Fibroblast of peridontal ligament (primary cell): ENCODE measurements at regions not wholly inside any gene's neighbourhood (a gene's known extent, or its start where the extent isn't known, plus 50 kb on each side); places are given as distances from the start of the nearest gene placed in this dataset.

Experiments used
- DNase-seq: peaks from one replicate; pipeline ENCODE4 v3.0.0-alpha.2; 2010; ENCODE audit errors: extremely low read depth

GRCh38 chr6:62670490-62671223 is 384.6 kb upstream of the KHDRBS2 start:
- DNase-seq, result no peak

- DNase-seq, result no peak
Observed at GRCh38 chr6:62669831-62670230, 383.8 kb upstream of the KHDRBS2 start.

DNA sequence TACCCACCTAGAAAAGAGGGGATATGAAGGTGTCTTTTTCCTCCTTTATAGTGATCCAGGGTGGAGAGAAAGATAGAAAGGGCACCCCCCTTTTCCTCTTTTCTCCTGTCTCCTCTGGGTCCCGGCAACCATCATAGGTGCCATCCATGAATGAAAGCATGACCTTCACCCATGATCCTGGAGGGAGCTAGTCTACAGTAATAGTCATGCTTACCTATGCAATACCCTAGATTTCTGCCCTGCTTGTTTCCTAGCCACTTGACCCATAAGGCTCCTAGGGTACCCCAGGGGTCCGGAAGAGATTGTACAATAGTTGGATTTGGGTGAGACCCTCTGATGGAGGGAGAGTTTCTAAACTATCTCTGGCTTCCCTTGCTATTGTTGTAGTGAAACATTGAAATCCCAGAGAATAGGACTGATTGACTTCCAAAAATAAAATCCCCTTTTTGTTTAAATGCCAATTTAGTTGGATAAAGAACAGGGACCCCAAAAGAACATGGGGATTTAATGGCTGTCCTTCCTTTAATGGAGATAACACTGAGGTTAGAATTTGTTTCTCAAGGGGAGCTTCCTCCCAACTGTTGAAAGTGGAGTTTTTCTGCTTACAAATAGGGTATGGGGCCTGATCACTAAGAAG is 366.8 kb upstream of the KHDRBS2 start:
- DNase-seq, result peak; percentile 9

GRCh38 chr6:62645274-62645673 is 359.2 kb upstream of the KHDRBS2 start:
- DNase-seq, result no peak

DNA sequence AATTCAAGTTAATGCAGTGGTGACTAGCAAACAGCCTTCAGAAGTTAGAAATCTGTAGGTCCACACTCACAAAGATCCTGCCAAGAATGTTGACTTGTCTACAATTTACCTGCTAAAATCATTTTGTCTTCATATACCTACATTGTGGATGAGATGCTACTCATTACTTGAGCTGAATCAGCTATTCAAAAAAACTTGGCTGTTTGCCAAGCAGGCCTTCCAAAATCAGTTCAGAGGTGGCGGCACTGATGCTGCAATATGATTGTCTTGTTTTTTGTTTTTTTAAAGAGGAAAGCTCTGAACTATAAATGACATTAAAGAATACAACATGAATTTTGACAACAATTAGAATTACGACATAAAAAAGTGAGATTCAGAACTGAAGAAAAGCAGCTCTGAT is 354.7 kb upstream of the KHDRBS2 start:
- no peak for DNase-seq

- DNase-seq, result no peak
Observed at GRCh38 chr6:62626661-62627060, 340.6 kb upstream of the KHDRBS2 start.

DNA sequence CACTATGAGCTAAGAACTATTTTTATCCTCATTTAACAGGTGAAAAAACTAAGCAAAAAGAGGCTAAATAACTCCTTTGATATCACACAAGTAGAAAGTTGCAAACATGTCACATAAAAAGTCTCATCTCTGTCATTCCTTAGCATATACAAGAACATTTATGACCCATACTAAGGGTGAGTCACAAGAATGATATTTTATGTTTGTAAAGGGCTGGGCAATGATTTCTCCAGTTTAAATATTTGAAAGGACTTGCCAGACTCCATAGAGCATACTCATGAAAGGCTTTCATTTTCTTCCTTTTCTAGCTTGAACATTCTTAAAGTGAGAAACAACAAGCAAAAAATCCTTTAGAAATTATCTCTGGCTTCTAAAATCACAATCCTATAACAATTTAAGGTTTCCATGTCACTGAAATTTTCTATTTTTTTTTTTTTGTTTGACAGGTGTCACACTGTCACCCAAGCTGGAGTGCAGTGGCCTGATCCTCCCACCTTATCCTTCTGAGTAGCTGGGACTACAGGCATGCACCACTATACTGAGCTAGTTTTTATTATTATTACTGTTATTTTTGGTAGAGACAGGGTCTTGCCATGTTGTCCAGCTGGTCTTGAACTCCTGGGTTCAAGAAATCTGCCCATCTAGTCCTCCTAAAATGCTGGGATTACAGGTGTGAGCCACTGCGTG is 338.0 kb upstream of the KHDRBS2 start:
- DNase-seq, result no peak

DNA sequence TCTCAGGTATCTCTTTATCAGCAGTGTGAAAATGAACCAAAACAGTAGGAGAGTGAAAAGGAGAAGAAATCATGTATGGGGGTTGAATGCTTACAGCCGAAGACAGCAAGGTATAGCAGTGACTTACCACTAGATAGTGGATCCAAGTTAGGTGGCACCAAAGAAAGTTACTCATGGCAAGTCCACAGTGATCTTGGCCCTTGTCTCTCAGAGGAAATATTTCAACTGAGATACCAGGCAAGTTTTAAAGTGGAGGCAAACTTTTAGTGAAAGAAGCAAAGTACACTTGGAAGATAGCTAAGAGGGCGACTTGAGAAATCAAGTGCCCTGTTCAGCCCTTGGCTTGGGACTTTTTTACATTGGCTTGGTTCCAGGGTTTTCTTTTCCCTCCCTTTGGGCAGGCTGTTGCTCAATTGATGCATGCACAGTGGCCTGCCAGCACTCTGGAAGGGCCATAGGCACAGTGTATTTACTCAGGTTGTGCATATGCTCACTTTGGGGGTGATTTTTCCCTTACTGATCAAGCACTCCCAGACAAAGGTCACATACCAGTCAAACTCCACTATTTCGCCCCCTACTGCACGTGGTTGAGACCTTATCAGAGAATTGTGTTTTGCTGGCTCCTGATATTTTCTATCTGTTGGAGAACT is 329.5 kb upstream of the KHDRBS2 start:
- no peak for DNase-seq

DNA sequence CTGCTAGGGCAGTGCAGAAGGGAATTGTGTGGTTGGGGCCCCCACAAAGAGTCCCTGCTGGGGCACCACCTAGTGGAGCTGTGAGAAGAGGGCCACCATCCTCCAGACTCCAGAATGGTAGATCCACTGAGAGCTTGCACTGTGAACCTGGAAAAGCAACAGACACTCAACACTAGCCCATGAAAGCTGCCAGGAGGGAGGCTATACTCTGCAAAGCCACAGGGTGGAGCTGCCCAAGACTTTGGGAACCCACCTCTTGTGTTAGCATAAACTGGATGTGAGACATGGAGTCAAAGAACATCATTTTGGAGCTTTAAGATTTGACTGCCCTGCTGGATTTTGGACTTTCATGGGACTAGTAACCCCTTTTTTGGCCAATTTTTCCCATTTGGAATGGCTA is 328.4 kb upstream of the KHDRBS2 start:
- DNase-seq, result no peak

DNA sequence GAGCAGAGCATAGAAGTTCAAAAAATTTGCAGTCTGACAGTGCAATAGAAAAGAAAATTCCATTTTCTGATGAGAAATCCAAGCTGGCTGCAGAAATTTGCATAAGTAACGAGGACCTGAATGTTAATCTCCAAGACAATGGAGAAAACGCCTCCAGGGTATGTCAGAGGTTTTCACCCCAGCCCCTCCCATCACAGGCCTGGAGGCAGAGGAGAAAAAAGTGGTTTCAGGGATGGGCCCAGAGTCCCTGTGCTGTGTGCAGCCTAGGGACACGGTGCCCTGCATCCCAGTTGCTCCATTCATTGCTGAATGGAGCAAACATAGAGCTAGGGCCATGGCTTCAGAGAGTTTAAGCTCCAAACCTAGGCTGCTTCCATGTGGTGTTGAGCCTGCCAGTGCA is 327.9 kb upstream of the KHDRBS2 start:
- no peak for DNase-seq

DNA sequence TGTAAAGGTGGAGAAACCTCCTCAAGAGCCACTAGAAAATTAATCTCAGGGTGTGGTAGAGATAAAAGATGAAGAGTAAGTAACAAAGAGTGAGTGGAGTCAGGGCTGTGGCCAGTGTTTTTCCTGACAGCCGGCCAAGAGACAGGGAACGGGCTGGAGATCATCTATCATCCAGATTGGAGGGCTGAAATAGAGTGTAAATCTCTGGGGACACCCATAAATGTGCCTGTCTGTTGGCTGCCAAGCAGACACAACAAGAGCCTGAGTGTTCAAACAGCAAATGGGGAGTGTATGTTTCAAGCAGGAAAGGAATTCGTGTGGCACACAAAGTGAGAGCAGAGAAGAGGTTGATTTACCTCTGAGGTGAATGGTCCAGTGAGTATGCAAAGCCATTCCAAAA is 326.4 kb upstream of the KHDRBS2 start:
- no peak for DNase-seq

DNA sequence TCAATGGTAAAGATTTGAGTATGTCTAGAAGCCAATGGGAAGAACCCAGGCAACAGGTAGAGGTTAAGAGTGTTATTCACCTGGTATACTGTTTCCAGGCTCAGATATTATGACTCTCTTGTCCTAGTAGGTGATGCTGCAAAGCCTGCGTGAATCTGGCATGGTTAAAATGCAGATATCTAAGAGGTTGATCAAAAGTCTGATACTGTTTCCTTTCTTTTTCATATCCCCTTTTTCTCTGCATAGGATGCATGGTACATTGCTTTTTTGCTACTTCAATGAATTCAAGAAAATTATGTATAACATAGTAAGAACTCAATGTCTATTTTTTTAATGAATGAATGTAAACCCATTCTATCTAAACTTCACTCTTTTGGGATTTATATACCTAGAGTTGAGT is 284.3 kb upstream of the KHDRBS2 start:
- no peak for DNase-seq

- no peak for DNase-seq
Observed at GRCh38 chr6:62541502-62541901, 255.5 kb upstream of the KHDRBS2 start.

GRCh38 chr6:62530985-62531384 is 245.0 kb upstream of the KHDRBS2 start:
- no peak for DNase-seq

DNA sequence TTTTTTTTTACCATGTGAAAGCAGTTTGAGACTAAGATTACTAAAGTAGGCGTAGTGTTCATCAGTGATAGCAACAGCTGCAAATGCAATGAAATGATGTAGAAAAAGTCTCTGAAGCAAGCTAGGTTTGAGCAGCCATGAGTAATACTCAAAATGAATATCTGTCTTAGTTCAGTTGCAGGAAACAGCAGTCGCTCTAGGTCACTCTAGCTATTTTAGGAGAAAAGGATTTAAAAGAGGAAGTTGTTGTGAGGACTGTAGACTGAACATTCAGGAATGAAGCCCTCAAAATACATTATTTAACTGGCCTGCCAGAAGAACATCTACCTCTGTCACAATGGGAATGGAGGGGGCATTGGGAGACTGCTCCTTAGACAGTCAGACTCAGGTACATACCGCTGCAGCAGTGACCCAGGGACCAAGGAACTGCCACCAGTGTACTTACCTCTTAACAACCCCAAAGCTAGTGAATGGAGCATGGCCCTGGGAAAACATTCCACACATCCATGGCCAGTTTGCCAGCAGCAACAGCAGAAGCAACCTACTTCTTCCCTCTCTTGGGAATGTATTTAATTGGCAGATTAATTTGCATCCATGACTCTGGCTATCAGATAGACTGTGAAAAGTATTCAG is 243.0 kb upstream of the KHDRBS2 start:
- no peak for DNase-seq

DNA sequence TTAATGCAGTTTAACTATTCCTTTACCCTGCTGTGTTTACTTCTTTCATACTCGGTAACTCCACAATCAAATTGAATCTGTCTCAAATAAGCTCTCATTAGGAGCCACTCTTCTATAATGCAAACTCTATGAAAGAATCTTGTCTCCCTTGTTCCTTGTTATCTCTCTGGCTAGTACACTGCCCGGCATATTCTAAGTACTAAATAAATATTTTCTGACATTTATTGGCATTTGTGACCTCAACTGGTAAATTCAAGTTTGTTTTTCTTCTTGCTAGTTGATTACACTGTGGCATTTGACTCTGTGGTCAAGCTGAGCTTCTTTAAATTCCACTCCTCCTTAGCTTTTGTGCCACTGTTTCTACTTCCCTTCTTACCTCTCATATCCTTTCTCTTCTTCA is 237.6 kb upstream of the KHDRBS2 start:
- no peak for DNase-seq

- no peak for DNase-seq
Observed at GRCh38 chr6:62519574-62519973, 233.5 kb upstream of the KHDRBS2 start.

DNA sequence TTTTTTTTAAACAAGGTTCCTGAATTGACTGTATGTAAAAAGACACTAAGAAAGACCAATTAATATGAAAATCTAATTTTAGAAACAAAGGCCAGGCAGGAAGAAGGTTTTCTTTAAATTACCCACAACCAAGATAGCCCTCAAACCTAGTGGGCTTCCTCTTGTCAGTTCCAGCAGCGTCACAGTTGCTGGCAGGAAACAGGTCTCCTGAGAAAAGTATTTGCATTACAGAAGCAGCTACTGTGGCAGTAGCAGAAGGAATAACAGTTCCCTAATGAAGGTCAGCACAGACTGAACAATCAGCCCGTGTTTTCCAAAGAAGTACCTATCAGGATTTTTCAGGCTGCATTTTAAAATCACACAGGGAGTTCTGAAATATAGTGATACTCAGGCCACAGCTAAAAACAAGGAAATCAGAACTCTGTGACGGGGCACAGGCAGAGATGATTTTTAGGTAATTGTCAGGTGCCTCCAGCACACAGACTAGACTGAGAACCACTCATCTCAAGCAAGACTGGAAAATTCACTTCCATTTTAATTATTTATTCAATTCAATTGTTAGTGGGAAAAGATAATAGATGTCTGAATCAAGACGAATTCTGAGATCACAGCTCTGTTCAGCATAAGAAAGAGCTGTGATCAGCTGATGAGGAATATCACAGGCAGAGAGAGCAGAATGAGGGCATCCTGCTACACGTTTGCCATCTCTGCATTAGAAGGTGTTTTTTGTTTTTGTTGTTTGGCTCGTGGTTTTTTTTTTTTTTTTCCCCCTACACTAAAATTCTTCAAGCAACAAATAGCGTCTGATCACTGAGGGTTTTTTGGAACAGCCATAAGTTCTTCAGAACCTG is 230.5 kb upstream of the KHDRBS2 start:
- DNase-seq, result no peak

- DNase-seq, result no peak
Observed at GRCh38 chr6:62492192-62492822, 206.3 kb upstream of the KHDRBS2 start.

- DNase-seq, result no peak
Observed at GRCh38 chr6:62480544-62480943, 194.5 kb upstream of the KHDRBS2 start.
